ENCODE measurements at regions not wholly inside any gene's neighbourhood (a gene's known extent, or its start where the extent isn't known, plus 50 kb on each side); places are given as distances from the start of the nearest gene placed in this dataset.

- peak; percentile 41 for DNase-seq
- no peak overlapping the region for H3K4me3 ChIP-seq
- no peaks in the 10 kb centered on the region for H3K9me3 ChIP-seq
- no peaks in the 10 kb centered on the region for H3K36me3 ChIP-seq
- H3K27me3 ChIP-seq: no peaks in the 10 kb centered on the region
Measured at GRCh38 chr6:129929433-129929832, 68.3 kb upstream of the TMEM244 start.

DNA sequence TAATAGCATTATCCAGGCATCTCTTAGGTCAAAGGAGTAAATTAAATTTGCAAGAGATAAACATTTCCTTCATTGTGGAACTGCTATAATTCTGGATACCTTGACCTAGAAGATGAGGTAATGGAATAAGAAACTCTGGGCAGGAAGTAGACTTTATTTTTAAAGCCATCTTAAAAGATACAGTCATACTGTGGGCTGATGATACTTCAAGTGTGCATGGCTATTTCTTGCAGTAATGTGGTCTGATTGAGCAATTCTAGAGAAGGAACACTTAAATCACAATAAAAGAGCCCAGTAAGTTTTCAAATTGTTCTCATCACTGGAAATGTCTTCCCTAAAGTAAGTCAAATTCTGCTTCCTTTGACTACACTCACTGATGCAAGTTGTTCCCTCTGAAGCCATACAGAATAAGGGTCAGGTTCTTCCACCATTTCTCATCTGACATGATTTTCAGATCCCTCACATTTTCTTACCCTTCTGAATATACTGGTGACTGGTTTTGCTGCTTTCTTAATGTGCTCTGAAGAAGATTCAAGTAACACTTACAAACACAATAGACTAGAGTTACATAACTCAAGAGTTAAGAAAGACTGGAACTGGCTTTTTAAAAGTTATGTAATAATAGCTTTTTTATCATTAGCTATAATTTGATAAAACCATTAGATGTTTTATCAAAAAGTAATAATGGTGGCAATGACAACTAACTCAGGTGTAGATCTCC, 62.6 kb upstream of the TMEM244 start:
- no peaks in the 10 kb centered on the region for H3K36me3 ChIP-seq
- no peaks in the 10 kb centered on the region for H3K27me3 ChIP-seq
- no peak overlapping the region for H3K4me3 ChIP-seq
- no peak for DNase-seq
- H3K9me3 ChIP-seq: no peaks in the 10 kb centered on the region

DNA sequence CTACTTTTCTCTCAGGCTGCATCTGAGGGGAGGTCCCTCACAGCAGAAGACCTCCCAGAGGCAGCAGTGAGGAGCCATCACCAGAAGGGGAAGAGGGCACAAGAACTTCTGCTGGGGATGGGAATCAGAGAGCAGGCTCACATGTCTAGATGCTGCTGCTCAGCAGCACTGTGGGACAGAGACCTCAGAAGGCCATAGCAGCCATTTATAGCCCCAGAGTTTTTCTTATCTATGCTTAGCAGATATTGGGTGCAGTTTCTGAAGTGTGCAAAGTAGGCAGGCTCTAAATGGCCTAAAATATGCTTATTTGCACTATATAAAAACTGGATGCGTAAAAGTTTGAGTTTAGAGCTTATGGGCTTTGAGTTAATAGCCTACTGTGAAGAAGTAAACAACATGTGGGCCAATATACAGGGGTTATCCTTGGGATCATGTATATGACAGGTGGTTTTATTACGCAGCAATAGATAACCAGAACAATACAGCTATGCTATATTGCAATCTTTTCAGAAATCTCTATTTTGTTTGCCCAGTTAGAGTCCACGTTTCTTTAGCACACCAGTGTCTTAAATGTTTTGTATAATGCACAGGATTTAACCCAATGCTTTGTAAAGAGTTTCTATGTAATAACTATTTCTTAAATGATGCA, 60.2 kb upstream of the TMEM244 start:
- DNase-seq: no peak
- H3K4me3 ChIP-seq: no peak overlapping the region
- no peaks in the 10 kb centered on the region for H3K27me3 ChIP-seq
- H3K9me3 ChIP-seq: no peaks in the 10 kb centered on the region
- no peaks in the 10 kb centered on the region for H3K36me3 ChIP-seq

GRCh38 chr6:129920103-129920798, 59.1 kb upstream of the TMEM244 start:
- H3K36me3 ChIP-seq: no peaks in the 10 kb centered on the region
- DNase-seq: no peak

GRCh38 chr6:129911732-129912131, 50.6 kb upstream of the TMEM244 start:
- no peak for DNase-seq
- H3K4me3 ChIP-seq: no peak overlapping the region
- H3K36me3 ChIP-seq: no peaks in the 10 kb centered on the region
- H3K27me3 ChIP-seq: no peaks in the 10 kb centered on the region
- no peaks in the 10 kb centered on the region; the same call in 1 of the 2 replicates for H3K9me3 ChIP-seq

More at GRCh38 chr6:129920103-129920798, 59.1 kb upstream of the TMEM244 start:
- Histone ChIP-seq H3K4me3 (no peak overlapping the region), H3K9me3 (no peaks in the 10 kb centered on the region), H3K27me3 (no peaks in the 10 kb centered on the region)

Data from MG63 (cell line).